ENCODE measurements at regions not wholly inside any gene's neighbourhood (a gene's known extent, or its start where the extent isn't known, plus 50 kb on each side); places are given as distances from the start of the nearest gene placed in this dataset.
"Not testable (repeated sequence)": the region's sequence is repeated elsewhere in the genome, so short reads cannot be mapped to it uniquely, and the experiment has no call there.

DNA sequence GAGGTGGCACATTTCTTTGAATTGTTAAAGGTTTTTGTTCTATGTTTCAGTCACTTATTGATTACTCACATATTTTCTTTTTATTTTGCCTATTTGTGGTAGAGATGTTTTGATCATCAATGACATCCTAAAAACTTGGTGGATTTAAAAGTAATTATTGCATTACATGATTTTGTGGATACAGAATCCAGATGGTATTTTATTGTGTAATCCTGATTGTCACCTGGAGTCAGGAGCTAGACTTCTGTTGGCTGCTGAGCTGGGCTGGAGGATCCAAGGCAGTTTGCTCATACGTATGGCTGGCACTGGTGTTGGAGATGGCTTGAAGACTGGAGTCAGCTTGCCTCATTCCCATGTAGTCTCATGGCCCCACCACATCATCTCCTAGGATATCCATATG is 1009.6 kb upstream of the PCDH7 start:
- DNase-seq: no peak

- no peak for DNase-seq
These were observed 1008.9 kb upstream of the PCDH7 start for GRCh38 chr4:29711226-29711625.

- no peak for DNase-seq
These were observed 1002.7 kb upstream of the PCDH7 start for GRCh38 chr4:29717287-29718057.

DNA sequence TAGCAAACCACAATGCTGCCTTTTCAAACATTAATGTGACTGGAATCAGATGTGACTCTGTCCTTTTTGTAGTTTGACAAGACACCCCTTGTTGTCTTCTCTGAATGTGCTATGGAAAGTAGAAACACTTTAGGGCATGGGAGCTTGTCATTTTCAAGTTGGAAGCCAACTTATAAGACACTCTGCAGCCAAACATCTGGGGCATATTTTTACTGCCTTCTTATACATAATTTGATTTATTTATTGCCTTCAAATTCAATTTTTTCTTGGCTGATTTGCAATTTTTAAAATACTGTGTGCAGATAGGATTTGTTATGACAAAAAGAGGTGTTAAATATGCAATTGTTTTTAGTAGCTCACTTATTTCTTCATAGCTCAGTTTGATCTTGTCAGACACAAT is 1002.0 kb upstream of the PCDH7 start:
- no peak for DNase-seq

DNA sequence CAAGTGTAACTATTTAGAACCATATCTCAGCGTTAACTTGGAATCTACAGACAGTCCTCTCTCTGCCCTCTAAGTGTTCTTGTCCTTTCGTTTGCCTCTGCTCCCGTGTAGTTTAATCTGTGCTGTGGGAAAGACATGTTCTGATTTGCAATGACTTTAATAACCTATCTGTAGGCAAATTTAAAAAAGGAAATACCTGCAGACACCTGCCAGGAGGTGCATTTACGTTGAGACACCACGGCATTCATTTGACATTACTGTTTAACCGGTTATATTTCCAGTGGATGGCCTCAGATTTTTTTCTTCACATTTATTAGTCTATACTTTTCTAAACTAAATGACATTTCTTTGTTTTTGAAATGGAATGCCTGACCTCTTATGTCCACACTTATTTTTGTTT is 997.9 kb upstream of the PCDH7 start:
- no peak for DNase-seq

DNA sequence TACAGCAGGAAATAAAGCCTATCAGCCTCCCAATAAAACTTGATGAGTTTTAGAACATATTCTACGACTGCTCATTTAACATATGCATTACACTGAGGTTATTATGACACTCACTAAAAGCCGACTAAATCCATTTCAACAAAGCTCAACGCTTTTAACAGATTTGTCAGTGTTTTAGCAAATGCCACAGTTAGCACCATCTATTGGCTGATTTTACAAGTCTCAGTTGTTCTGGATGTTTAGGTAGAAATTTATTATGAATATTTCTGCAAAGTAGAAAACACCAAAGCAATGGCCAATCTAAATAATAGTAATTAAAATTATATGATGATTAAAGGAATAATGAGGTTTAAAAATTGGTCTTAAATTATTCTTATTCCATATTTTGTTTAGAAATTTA is 993.2 kb upstream of the PCDH7 start:
- no peak for DNase-seq

GRCh38 chr4:29734343-29735213 is 985.6 kb upstream of the PCDH7 start:
- DNase-seq: no peak

DNA sequence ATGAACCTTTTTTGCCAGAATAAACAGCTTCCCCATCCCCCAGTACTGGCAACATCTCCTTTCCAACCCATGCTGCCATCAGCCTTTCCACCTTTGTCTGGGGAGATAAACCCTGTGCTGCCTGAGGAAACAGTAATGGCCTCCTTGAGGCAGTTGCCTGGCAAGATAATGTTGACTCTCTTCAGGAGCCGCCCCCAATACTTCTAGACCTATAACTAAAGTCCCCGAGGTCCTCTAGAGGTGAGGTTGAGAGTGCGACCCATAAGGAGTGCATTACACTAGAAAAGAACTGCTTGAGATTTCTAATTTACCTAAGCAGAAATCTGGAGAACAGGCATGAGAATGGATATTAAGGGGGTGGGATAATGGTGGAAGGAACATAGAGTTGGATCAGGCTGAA is 963.2 kb upstream of the PCDH7 start:
- DNase-seq: no peak

DNA sequence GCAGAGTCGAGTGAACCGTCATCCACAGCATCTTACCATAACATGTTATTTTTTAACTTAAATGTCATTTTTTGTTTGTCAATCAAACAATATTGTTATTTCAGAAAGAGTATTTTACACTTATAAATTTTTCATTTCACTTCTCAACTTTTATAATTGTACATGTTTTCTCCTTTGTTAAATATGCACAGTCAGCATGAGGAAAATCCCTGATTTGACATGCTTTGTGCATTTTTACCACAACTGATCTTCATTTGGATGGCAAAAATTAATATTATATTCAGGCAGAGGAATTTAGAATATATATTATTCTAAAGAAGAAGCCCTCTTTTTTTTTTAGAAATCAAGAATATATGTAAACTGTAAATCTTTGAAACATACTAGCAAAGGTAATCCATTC is 958.0 kb upstream of the PCDH7 start:
- no peak for DNase-seq

GRCh38 chr4:29770627-29771026 is 949.5 kb upstream of the PCDH7 start:
- peak; percentile 10 for DNase-seq

DNA sequence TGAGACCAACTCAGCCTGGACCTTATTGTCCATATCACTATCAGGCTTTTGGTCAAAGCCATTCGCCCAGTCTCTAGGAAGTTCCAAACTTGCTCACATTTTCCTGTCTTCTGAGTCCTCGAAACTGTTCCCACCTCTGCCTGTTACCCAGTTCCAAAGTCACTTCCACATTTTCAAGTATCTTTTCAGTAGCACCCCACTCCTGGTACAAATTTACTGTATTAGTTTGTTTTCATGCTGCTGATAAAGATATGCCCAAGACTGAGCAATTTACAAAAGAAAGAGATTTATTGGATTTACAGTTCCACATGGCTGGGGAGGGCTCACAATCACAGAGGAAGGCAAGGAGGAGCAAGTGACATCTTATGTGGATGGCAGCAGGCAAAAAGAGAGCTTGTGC is 932.0 kb upstream of the PCDH7 start:
- not testable (repeated sequence) for DNase-seq

DNA sequence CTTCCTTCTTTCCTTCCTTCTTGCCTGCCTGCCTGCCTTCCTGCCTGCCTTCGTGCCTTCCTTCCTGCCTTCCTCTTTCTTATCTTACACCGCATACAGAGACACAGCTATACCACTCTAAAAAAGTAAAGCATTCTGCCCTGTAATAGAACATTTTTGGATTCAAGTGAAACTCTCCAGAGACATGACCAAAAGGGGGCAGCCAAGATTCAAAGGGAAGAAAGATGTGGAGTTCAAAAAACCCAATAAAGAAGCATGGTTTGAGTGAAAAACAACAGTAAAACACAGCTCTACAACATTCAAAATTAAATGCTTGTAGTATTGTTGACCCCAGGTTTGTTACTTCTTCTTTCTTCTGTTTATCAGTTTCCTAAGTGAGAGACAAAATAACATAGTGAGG is 914.9 kb upstream of the PCDH7 start:
- peak; percentile 20 for DNase-seq

DNA sequence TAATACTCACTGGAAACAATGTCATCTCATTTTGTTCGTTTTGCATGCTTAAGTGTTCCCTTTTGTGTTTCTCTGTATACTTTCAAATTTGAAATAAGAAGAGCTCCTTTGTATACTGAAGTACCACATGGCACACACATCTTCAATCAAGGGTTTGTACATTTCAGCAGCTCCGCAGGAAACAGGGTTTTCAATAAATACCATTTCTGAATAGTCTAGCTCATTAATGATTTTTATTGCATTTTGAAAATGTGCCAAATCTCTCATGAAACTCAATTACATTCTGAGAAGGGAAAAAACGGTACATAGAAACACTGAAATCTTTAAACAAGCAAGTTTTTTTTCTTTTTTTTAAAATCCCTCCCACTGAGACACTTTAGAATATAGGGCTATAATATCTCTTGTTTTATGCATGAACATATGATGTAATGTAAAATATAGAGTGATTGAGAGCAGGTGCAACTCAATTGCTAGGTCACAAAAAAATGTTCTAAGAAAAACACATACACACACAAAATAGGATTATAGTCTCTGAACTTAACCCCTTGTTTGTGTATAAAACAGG is 914.2 kb upstream of the PCDH7 start:
- DNase-seq: no peak

GRCh38 chr4:29817961-29818360 is 902.2 kb upstream of the PCDH7 start:
- DNase-seq: peak; percentile 47

DNA sequence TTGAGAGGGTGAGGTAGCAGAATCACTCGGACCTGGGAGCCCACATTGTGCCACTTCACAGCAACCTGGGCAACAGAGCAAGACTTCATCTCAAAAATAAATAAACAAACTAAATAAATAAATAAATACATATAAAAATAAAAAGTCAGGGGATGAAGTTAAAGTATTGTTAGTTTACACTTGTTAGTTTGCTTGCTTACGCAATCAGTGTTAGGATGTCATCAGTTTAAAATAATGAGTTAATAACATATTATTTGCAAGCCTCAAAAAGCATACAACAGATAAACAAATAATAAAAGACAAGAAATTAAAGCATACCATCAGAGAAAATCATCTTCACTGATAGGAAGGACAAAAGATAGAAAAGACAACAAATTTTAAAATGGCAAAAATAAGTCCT is 891.1 kb upstream of the PCDH7 start:
- no peak for DNase-seq

- peak; percentile 93 for DNase-seq
These were observed 867.6 kb upstream of the PCDH7 start for GRCh38 chr4:29852537-29852936.

DNA sequence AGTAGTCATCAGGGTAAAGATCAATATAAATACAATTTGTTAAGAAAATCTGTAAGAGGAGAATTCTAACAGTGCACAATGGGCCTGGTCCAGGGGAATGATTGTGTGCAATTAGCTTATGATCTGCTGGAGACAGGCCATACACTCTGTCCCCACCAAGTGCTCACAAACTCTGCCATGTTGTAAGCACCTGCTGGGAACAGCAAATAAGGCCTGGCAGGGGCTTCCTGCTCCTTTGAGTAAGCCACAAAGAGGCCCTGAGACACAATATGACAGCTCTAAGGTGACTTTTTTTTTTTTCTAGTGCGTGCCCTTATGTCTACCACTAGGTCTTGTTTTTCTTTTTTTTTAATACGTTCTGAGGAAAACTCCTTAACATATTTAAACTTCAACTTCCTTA is 866.3 kb upstream of the PCDH7 start:
- DNase-seq: peak; percentile 80

DNA sequence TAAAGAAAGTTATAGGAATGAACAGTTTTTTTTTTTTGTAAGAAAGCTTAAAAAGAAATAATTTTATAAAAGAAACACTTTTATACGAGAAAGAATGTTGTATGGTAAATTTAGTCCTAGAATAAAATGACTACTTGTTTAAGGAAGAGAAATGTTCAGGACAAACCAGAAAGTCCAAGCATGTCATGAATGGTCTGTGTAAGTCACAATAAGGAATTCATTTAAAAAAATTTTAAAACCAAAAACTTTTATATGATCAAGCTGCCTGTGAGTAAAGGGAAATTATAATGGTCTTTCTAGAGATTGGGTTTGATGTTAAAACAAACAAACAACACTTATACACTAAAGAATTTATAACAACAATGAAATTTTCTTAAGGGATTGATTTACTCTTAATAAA is 858.9 kb upstream of the PCDH7 start:
- no peak for DNase-seq

- no peak for DNase-seq
These were observed 852.8 kb upstream of the PCDH7 start for GRCh38 chr4:29867412-29867811.

- no peak for DNase-seq
These were observed 819.8 kb upstream of the PCDH7 start for GRCh38 chr4:29900336-29900735.

DNA sequence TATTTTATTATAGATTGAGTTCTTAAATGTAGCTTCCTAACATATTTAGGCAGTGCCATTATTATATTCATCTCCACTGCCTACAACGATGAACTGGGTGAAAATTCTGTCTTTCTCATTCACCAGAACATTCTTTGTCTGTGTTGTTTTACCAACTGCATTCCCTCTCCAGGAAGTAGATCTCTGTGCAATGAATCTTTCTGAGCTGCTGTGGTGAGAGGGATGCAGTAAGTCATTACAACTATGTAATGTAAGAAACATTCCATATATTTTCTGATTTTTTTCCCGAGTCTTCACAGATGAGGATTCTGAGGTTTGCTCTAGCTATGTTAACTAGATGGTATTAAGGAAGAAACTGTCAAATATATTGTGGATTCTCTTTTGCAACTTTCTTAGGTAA is 811.9 kb upstream of the PCDH7 start:
- no peak for DNase-seq

- DNase-seq: no peak
These were observed 792.3 kb upstream of the PCDH7 start for GRCh38 chr4:29927895-29928294.

GRCh38 chr4:29948451-29948850 is 771.7 kb upstream of the PCDH7 start:
- DNase-seq: no peak

- no peak for DNase-seq
These were observed 771.3 kb upstream of the PCDH7 start for GRCh38 chr4:29948858-29949257.
